ENCODE measurements at regions not wholly inside any gene's neighbourhood (a gene's known extent, or its start where the extent isn't known, plus 50 kb on each side); places are given as distances from the start of the nearest gene placed in this dataset.

- no peak for DNase-seq
- Histone ChIP-seq H3K27me3 (ENCODE audit: control insufficient read depth, insufficient read depth, low read length) (no peaks in the 10 kb centered on the region), H3K4me3 (ENCODE audit: insufficient read depth, low read depth, low read length) (no peak overlapping the region)
Measured at GRCh38 chr13:85694992-85695391, 104.2 kb downstream of the SLITRK6 start.

GRCh38 chr13:85693889-85694511 is 105.2 kb downstream of the SLITRK6 start:
- H3K36me3 ChIP-seq (replicated peaks; ENCODE audit: control insufficient read depth, insufficient read depth, low read length): no peaks in the 10 kb centered on the region
- peak; percentile 1 for DNase-seq
- no peaks in the 10 kb centered on the region for H3K27me3 ChIP-seq (ENCODE audit: control insufficient read depth, insufficient read depth, low read length)
- no peak overlapping the region for H3K4me3 ChIP-seq (ENCODE audit: insufficient read depth, low read depth, low read length)

More at GRCh38 chr13:85694992-85695391, 104.2 kb downstream of the SLITRK6 start:
- H3K36me3 ChIP-seq (replicated peaks; ENCODE audit: control insufficient read depth, insufficient read depth, low read length): no peaks in the 10 kb centered on the region

GRCh38 chr13:85690368-85690767 is 108.9 kb downstream of the SLITRK6 start:
- Histone ChIP-seq H3K4me3 (ENCODE audit: insufficient read depth, low read depth, low read length) (no peak overlapping the region), H3K27me3 (ENCODE audit: control insufficient read depth, insufficient read depth, low read length) (no peaks in the 10 kb centered on the region), H3K36me3 (replicated peaks; ENCODE audit: control insufficient read depth, insufficient read depth, low read length) (no peaks in the 10 kb centered on the region)
- no peak for DNase-seq

GRCh38 chr13:85685436-85685835 is 113.8 kb downstream of the SLITRK6 start:
- no peaks in the 10 kb centered on the region for H3K36me3 ChIP-seq (replicated peaks; ENCODE audit: control insufficient read depth, insufficient read depth, low read length)
- H3K4me3 ChIP-seq (ENCODE audit: insufficient read depth, low read depth, low read length): no peak overlapping the region
- H3K27me3 ChIP-seq (ENCODE audit: control insufficient read depth, insufficient read depth, low read length): no peaks in the 10 kb centered on the region
- no peak for DNase-seq

GRCh38 chr13:85675151-85675907 is 123.9 kb downstream of the SLITRK6 start:
- DNase-seq: no peak
- Histone ChIP-seq H3K36me3 (replicated peaks; ENCODE audit: control insufficient read depth, insufficient read depth, low read length) (no peaks in the 10 kb centered on the region), H3K4me3 (ENCODE audit: insufficient read depth, low read depth, low read length) (no peak overlapping the region), H3K27me3 (ENCODE audit: control insufficient read depth, insufficient read depth, low read length) (no peaks in the 10 kb centered on the region)

- no peak for DNase-seq
- no peaks in the 10 kb centered on the region for H3K36me3 ChIP-seq (replicated peaks; ENCODE audit: control insufficient read depth, insufficient read depth, low read length)
- H3K27me3 ChIP-seq (ENCODE audit: control insufficient read depth, insufficient read depth, low read length): no peaks in the 10 kb centered on the region
- no peak overlapping the region for H3K4me3 ChIP-seq (ENCODE audit: insufficient read depth, low read depth, low read length)
Measured at GRCh38 chr13:85671336-85671735, 127.9 kb downstream of the SLITRK6 start.

GRCh38 chr13:85666356-85666755 is 132.9 kb downstream of the SLITRK6 start:
- peak; percentile 0 for DNase-seq
- Histone ChIP-seq H3K36me3 (replicated peaks; ENCODE audit: control insufficient read depth, insufficient read depth, low read length) (no peaks in the 10 kb centered on the region), H3K4me3 (ENCODE audit: insufficient read depth, low read depth, low read length) (no peak overlapping the region), H3K27me3 (ENCODE audit: control insufficient read depth, insufficient read depth, low read length) (no peaks in the 10 kb centered on the region)

GRCh38 chr13:85665286-85665685 is 133.9 kb downstream of the SLITRK6 start:
- no peak for DNase-seq
- no peaks in the 10 kb centered on the region for H3K27me3 ChIP-seq (ENCODE audit: control insufficient read depth, insufficient read depth, low read length)
- no peaks in the 10 kb centered on the region for H3K36me3 ChIP-seq (replicated peaks; ENCODE audit: control insufficient read depth, insufficient read depth, low read length)
- H3K4me3 ChIP-seq (ENCODE audit: insufficient read depth, low read depth, low read length): no peak overlapping the region

- DNase-seq: no peak
- Histone ChIP-seq H3K27me3 (ENCODE audit: control insufficient read depth, insufficient read depth, low read length) (no peaks in the 10 kb centered on the region), H3K4me3 (ENCODE audit: insufficient read depth, low read depth, low read length) (no peak overlapping the region), H3K36me3 (replicated peaks; ENCODE audit: control insufficient read depth, insufficient read depth, low read length) (no peaks in the 10 kb centered on the region)
Measured at GRCh38 chr13:85663856-85664255, 135.4 kb downstream of the SLITRK6 start.

GRCh38 chr13:85662186-85662585 is 137.0 kb downstream of the SLITRK6 start:
- no peak for DNase-seq
- Histone ChIP-seq H3K27me3 (ENCODE audit: control insufficient read depth, insufficient read depth, low read length) (no peaks in the 10 kb centered on the region), H3K36me3 (replicated peaks; ENCODE audit: control insufficient read depth, insufficient read depth, low read length) (no peaks in the 10 kb centered on the region), H3K4me3 (ENCODE audit: insufficient read depth, low read depth, low read length) (no peak overlapping the region)

GRCh38 chr13:85661675-85662074 is 137.5 kb downstream of the SLITRK6 start:
- Histone ChIP-seq H3K36me3 (replicated peaks; ENCODE audit: control insufficient read depth, insufficient read depth, low read length) (no peaks in the 10 kb centered on the region), H3K27me3 (ENCODE audit: control insufficient read depth, insufficient read depth, low read length) (no peaks in the 10 kb centered on the region), H3K4me3 (ENCODE audit: insufficient read depth, low read depth, low read length) (no peak overlapping the region)
- DNase-seq: no peak

GRCh38 chr13:85659493-85659892 is 139.7 kb downstream of the SLITRK6 start:
- DNase-seq: no peak
- Histone ChIP-seq H3K36me3 (replicated peaks; ENCODE audit: control insufficient read depth, insufficient read depth, low read length) (no peaks in the 10 kb centered on the region), H3K4me3 (ENCODE audit: insufficient read depth, low read depth, low read length) (no peak overlapping the region), H3K27me3 (ENCODE audit: control insufficient read depth, insufficient read depth, low read length) (no peaks in the 10 kb centered on the region)

GRCh38 chr13:85657942-85658341 is 141.3 kb downstream of the SLITRK6 start:
- H3K36me3 ChIP-seq (replicated peaks; ENCODE audit: control insufficient read depth, insufficient read depth, low read length): no peaks in the 10 kb centered on the region
- no peak overlapping the region for H3K4me3 ChIP-seq (ENCODE audit: insufficient read depth, low read depth, low read length)
- no peaks in the 10 kb centered on the region for H3K27me3 ChIP-seq (ENCODE audit: control insufficient read depth, insufficient read depth, low read length)
- no peak for DNase-seq

GRCh38 chr13:85655040-85655439 is 144.2 kb downstream of the SLITRK6 start:
- Histone ChIP-seq H3K36me3 (replicated peaks; ENCODE audit: control insufficient read depth, insufficient read depth, low read length) (no peaks in the 10 kb centered on the region), H3K27me3 (ENCODE audit: control insufficient read depth, insufficient read depth, low read length) (no peaks in the 10 kb centered on the region), H3K4me3 (ENCODE audit: insufficient read depth, low read depth, low read length) (no peak overlapping the region)
- DNase-seq: no peak

- Histone ChIP-seq H3K4me3 (ENCODE audit: insufficient read depth, low read depth, low read length) (no peak overlapping the region), H3K36me3 (replicated peaks; ENCODE audit: control insufficient read depth, insufficient read depth, low read length) (no peaks in the 10 kb centered on the region), H3K27me3 (ENCODE audit: control insufficient read depth, insufficient read depth, low read length) (no peaks in the 10 kb centered on the region)
- DNase-seq: no peak
Measured at GRCh38 chr13:85654227-85654626, 145.0 kb downstream of the SLITRK6 start.
